ENCODE measurements at regions not wholly inside any gene's neighbourhood (a gene's known extent, or its start where the extent isn't known, plus 50 kb on each side); places are given as distances from the start of the nearest gene placed in this dataset.

- TF ChIP-seq CTCF (conservative IDR thresholded peaks at IDR 0.05; ENCODE audit: low read depth in 2 of 2) = no peak
- no peak for TF ChIP-seq ZNF114 (CRISPR knock-in tag; IDR thresholded peaks at IDR 0.05)
- no peak for TF ChIP-seq CREB1 (CRISPR knock-in tag; IDR thresholded peaks at IDR 0.05; ENCODE audit: low read depth)
These were observed 263.8 kb upstream of the IRX1 start (continued) for GRCh38 chr5:3331819-3332218.

DNA sequence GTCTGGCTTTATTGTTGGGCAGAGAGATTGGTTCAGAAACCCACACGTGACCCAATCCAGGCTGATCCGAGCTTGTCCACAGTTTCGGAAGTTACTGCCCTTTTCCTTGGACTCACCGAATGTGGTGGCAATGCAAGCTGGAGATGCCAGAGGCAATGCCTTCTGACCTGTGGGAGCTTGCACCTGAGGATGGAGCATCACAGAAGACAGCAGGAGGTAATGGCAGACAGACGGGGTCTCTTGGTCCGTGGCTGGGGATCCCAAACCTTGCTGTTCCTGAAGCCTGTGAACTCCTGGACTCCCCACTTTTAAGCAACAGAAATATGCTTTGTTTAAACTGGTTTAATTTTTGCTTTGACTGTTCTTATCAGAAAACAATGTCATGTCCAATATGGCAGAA is 265.2 kb upstream of the IRX1 start:
- Histone ChIP-seq H3K27me3 (ENCODE audit: insufficient read depth) (no peaks in the 10 kb centered on the region), H3K4me3 (no peak overlapping the region), H2AFZ (no peak overlapping the region), H3F3A (replicated peaks; ENCODE audit: low read depth) (no peaks in the 10 kb centered on the region), H3K27ac (ENCODE audit: low read depth) (no peak overlapping the region), H3K79me2 (replicated peaks; ENCODE audit: insufficient read depth) (no peaks in the 10 kb centered on the region), H3K9me2 (ENCODE audit: insufficient read depth) (0 out of 2 replicates have a peak, but pooled peaks cover 4% of the 10 kb centered on the region), H4K20me1 (replicated peaks; ENCODE audit: insufficient read depth) (no peaks in the 10 kb centered on the region), H3K4me1 (ENCODE audit: insufficient read depth) (peaks cover 6% of the 10 kb centered on the region; the same call in 1 of the 2 replicates), H3K4me2 (no peak overlapping the region), H3K36me3 (ENCODE audit: insufficient read depth) (no peaks in the 10 kb centered on the region)
- Mint-ChIP-seq H3K4me1 (peaks cover 5% of the 10 kb centered on the region; the same call in 2 of the 3 replicates), H3K36me3 (ENCODE audit: low read depth) (no peaks in the 10 kb centered on the region; the same call in 2 of the 3 replicates), H3K27me3 (ENCODE audit: insufficient read depth, low read depth, poor library complexity) (peaks cover 3% of the 10 kb centered on the region), H3K27ac (no peak overlapping the region), H3K4me3 (no peak overlapping the region), H3K9me3 (no peaks in the 10 kb centered on the region)
- ATAC-seq (no peak), DNase-seq (ENCODE audit: low spot score) (no peak)
- TF ChIP-seq STAT1 (IDR thresholded peaks at IDR 0.05; ENCODE audit: unreplicated experiment) (no peak), ZNF114 (CRISPR knock-in tag; IDR thresholded peaks at IDR 0.05) (no peak), JUNB (IDR thresholded peaks at IDR 0.05; ENCODE audit: unreplicated experiment) (no peak), ZNF331 (CRISPR knock-in tag; IDR thresholded peaks at IDR 0.05; ENCODE audit: low read depth) (no peak), CREB1 (CRISPR knock-in tag; IDR thresholded peaks at IDR 0.05; ENCODE audit: low read depth) (no peak), EZH2phosphoT487 (IDR thresholded peaks at IDR 0.05; ENCODE audit: unreplicated experiment) (no peak)
- TF ChIP-seq, protein P1, sequence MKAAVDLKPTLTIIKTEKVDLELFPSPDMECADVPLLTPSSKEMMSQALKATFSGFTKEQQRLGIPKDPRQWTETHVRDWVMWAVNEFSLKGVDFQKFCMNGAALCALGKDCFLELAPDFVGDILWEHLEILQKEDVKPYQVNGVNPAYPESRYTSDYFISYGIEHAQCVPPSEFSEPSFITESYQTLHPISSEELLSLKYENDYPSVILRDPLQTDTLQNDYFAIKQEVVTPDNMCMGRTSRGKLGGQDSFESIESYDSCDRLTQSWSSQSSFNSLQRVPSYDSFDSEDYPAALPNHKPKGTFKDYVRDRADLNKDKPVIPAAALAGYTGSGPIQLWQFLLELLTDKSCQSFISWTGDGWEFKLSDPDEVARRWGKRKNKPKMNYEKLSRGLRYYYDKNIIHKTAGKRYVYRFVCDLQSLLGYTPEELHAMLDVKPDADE (IDR thresholded peaks at IDR 0.05) = no peak

DNA sequence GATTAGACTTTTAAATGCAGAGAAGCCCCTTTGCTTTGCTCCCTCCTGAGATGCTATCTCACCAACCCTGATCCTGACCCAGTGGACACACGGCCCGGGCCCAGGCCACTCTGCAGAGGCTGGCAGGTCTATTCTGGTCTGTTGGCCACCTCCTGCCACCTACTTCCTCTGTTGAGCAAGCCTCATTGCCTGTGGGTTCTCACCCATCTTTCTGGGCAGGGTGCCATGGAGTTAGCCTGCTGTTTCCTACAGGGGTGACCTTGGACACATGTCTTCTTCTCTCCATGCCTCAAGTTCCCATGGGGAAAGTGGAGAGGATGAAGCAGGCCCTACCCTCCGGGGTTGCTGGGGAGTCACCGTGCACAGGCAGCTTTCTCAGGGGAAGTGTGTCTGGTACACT is 266.2 kb upstream of the IRX1 start:
- Histone ChIP-seq H3K27me3 (ENCODE audit: insufficient read depth) (no peaks in the 10 kb centered on the region), H3K4me2 (no peak overlapping the region), H2AFZ (no peak overlapping the region), H3K79me2 (replicated peaks; ENCODE audit: insufficient read depth) (no peaks in the 10 kb centered on the region), H3K9me2 (ENCODE audit: insufficient read depth) (0 out of 2 replicates have a peak, but pooled peaks cover 4% of the 10 kb centered on the region), H3K27ac (ENCODE audit: low read depth) (no peak overlapping the region), H3K4me3 (no peak overlapping the region), H4K20me1 (replicated peaks; ENCODE audit: insufficient read depth) (no peaks in the 10 kb centered on the region), H3F3A (replicated peaks; ENCODE audit: low read depth) (no peaks in the 10 kb centered on the region), H3K4me1 (ENCODE audit: insufficient read depth) (peaks cover 7% of the 10 kb centered on the region; the same call in 1 of the 2 replicates), H3K36me3 (ENCODE audit: insufficient read depth) (no peaks in the 10 kb centered on the region)
- Mint-ChIP-seq H3K27me3 (ENCODE audit: insufficient read depth, low read depth, poor library complexity) (peaks cover 3% of the 10 kb centered on the region), H3K27ac (no peak overlapping the region), H3K4me1 (peaks cover 5% of the 10 kb centered on the region; the same call in 2 of the 3 replicates), H3K4me3 (no peak overlapping the region), H3K36me3 (ENCODE audit: low read depth) (no peaks in the 10 kb centered on the region; the same call in 2 of the 3 replicates), H3K9me3 (no peaks in the 10 kb centered on the region)
- TF ChIP-seq EZH2phosphoT487 (IDR thresholded peaks at IDR 0.05; ENCODE audit: unreplicated experiment) (no peak), CREB1 (CRISPR knock-in tag; IDR thresholded peaks at IDR 0.05; ENCODE audit: low read depth) (no peak), STAT1 (IDR thresholded peaks at IDR 0.05; ENCODE audit: unreplicated experiment) (no peak)
- no peak for DNase-seq (ENCODE audit: low spot score)
- no peak for ATAC-seq
